ENCODE measurements at regions not wholly inside any gene's neighbourhood (a gene's known extent, or its start where the extent isn't known, plus 50 kb on each side); places are given as distances from the start of the nearest gene placed in this dataset.

- H3K4me3 ChIP-seq (ENCODE audit: insufficient read length, low read depth) = no peak overlapping the region
- H3K4me1 ChIP-seq (ENCODE audit: insufficient read depth, insufficient read length) = no peaks in the 10 kb centered on the region
- DNase-seq (ENCODE audit: low read depth, low spot score) = no peak
- no peak for TF ChIP-seq YY1 (IDR thresholded peaks at IDR 0.05; ENCODE audit: insufficient read depth, insufficient read length)
- TF ChIP-seq ZNF274 (IDR thresholded peaks at IDR 0.05; ENCODE audit: low read depth, low read length) = no peak
- no peak for TF ChIP-seq SUZ12 (IDR thresholded peaks at IDR 0.05; ENCODE audit: extremely low read depth, insufficient read depth, insufficient read length)
- no peaks in the 10 kb centered on the region for H3K9me3 ChIP-seq (ENCODE audit: insufficient read depth, low read length)
- H3K27me3 ChIP-seq (ENCODE audit: insufficient read depth, insufficient read length) = no peaks in the 10 kb centered on the region
- H3K9ac ChIP-seq (ENCODE audit: insufficient read length, low read depth) = no peak overlapping the region
- H3K36me3 ChIP-seq (ENCODE audit: insufficient read depth, insufficient read length, low read length) = no peaks in the 10 kb centered on the region
These were observed 662.5 kb downstream of the LUZP2 start for GRCh38 chr11:25159341-25159740.

GRCh38 chr11:25163421-25163820 is 666.6 kb downstream of the LUZP2 start:
- no peaks in the 10 kb centered on the region for H3K9me3 ChIP-seq (ENCODE audit: insufficient read depth, low read length)
- H3K4me1 ChIP-seq (ENCODE audit: insufficient read depth, insufficient read length) = no peaks in the 10 kb centered on the region
- H3K36me3 ChIP-seq (ENCODE audit: insufficient read depth, insufficient read length, low read length) = no peaks in the 10 kb centered on the region
- no peaks in the 10 kb centered on the region for H3K27me3 ChIP-seq (ENCODE audit: insufficient read depth, insufficient read length)
- H3K4me3 ChIP-seq (ENCODE audit: insufficient read length, low read depth) = no peak overlapping the region
- TF ChIP-seq ZNF274 (IDR thresholded peaks at IDR 0.05; ENCODE audit: low read depth, low read length) = no peak
- no peak for TF ChIP-seq YY1 (IDR thresholded peaks at IDR 0.05; ENCODE audit: insufficient read depth, insufficient read length)
- no peak for TF ChIP-seq SUZ12 (IDR thresholded peaks at IDR 0.05; ENCODE audit: extremely low read depth, insufficient read depth, insufficient read length)
- no peak overlapping the region for H3K9ac ChIP-seq (ENCODE audit: insufficient read length, low read depth)
- DNase-seq (ENCODE audit: low read depth, low spot score) = no peak

- H3K9ac ChIP-seq (ENCODE audit: insufficient read length, low read depth) = no peak overlapping the region
- H3K9me3 ChIP-seq (ENCODE audit: insufficient read depth, low read length) = no peaks in the 10 kb centered on the region
- H3K27me3 ChIP-seq (ENCODE audit: insufficient read depth, insufficient read length) = no peaks in the 10 kb centered on the region
- H3K4me3 ChIP-seq (ENCODE audit: insufficient read length, low read depth) = no peak overlapping the region
- no peak for DNase-seq (ENCODE audit: low read depth, low spot score)
- no peaks in the 10 kb centered on the region for H3K4me1 ChIP-seq (ENCODE audit: insufficient read depth, insufficient read length)
- H3K36me3 ChIP-seq (ENCODE audit: insufficient read depth, insufficient read length, low read length) = no peaks in the 10 kb centered on the region
- TF ChIP-seq SUZ12 (IDR thresholded peaks at IDR 0.05; ENCODE audit: extremely low read depth, insufficient read depth, insufficient read length) (no peak), YY1 (IDR thresholded peaks at IDR 0.05; ENCODE audit: insufficient read depth, insufficient read length) (no peak), ZNF274 (IDR thresholded peaks at IDR 0.05; ENCODE audit: low read depth, low read length) (no peak)
These were observed 683.3 kb downstream of the LUZP2 start for GRCh38 chr11:25180187-25180586.

GRCh38 chr11:25183411-25183810 is 686.6 kb downstream of the LUZP2 start:
- DNase-seq (ENCODE audit: low read depth, low spot score) = no peak
- TF ChIP-seq SUZ12 (IDR thresholded peaks at IDR 0.05; ENCODE audit: extremely low read depth, insufficient read depth, insufficient read length) = no peak
- TF ChIP-seq YY1 (IDR thresholded peaks at IDR 0.05; ENCODE audit: insufficient read depth, insufficient read length) = no peak
- no peak for TF ChIP-seq ZNF274 (IDR thresholded peaks at IDR 0.05; ENCODE audit: low read depth, low read length)
- Histone ChIP-seq H3K27me3 (ENCODE audit: insufficient read depth, insufficient read length) (no peaks in the 10 kb centered on the region), H3K4me1 (ENCODE audit: insufficient read depth, insufficient read length) (no peaks in the 10 kb centered on the region), H3K4me3 (ENCODE audit: insufficient read length, low read depth) (no peak overlapping the region), H3K9me3 (ENCODE audit: insufficient read depth, low read length) (no peaks in the 10 kb centered on the region), H3K9ac (ENCODE audit: insufficient read length, low read depth) (no peak overlapping the region), H3K36me3 (ENCODE audit: insufficient read depth, insufficient read length, low read length) (no peaks in the 10 kb centered on the region)

GRCh38 chr11:25197515-25197914 is 700.7 kb downstream of the LUZP2 start:
- H3K27me3 ChIP-seq (ENCODE audit: insufficient read depth, insufficient read length) = no peaks in the 10 kb centered on the region
- H3K4me3 ChIP-seq (ENCODE audit: insufficient read length, low read depth) = no peak overlapping the region
- no peaks in the 10 kb centered on the region for H3K9me3 ChIP-seq (ENCODE audit: insufficient read depth, low read length)
- no peak for DNase-seq (ENCODE audit: low read depth, low spot score)
- no peaks in the 10 kb centered on the region for H3K36me3 ChIP-seq (ENCODE audit: insufficient read depth, insufficient read length, low read length)
- TF ChIP-seq YY1 (IDR thresholded peaks at IDR 0.05; ENCODE audit: insufficient read depth, insufficient read length) (no peak), SUZ12 (IDR thresholded peaks at IDR 0.05; ENCODE audit: extremely low read depth, insufficient read depth, insufficient read length) (no peak), ZNF274 (IDR thresholded peaks at IDR 0.05; ENCODE audit: low read depth, low read length) (no peak)
- H3K9ac ChIP-seq (ENCODE audit: insufficient read length, low read depth) = no peak overlapping the region
- H3K4me1 ChIP-seq (ENCODE audit: insufficient read depth, insufficient read length) = no peaks in the 10 kb centered on the region

- Histone ChIP-seq H3K4me3 (ENCODE audit: insufficient read length, low read depth) (no peak overlapping the region), H3K36me3 (ENCODE audit: insufficient read depth, insufficient read length, low read length) (no peaks in the 10 kb centered on the region), H3K4me1 (ENCODE audit: insufficient read depth, insufficient read length) (no peaks in the 10 kb centered on the region), H3K27me3 (ENCODE audit: insufficient read depth, insufficient read length) (no peaks in the 10 kb centered on the region), H3K9ac (ENCODE audit: insufficient read length, low read depth) (no peak overlapping the region), H3K9me3 (ENCODE audit: insufficient read depth, low read length) (no peaks in the 10 kb centered on the region)
- no peak for TF ChIP-seq ZNF274 (IDR thresholded peaks at IDR 0.05; ENCODE audit: low read depth, low read length)
- no peak for TF ChIP-seq SUZ12 (IDR thresholded peaks at IDR 0.05; ENCODE audit: extremely low read depth, insufficient read depth, insufficient read length)
- TF ChIP-seq YY1 (IDR thresholded peaks at IDR 0.05; ENCODE audit: insufficient read depth, insufficient read length) = no peak
- DNase-seq (ENCODE audit: low read depth, low spot score) = no peak
These were observed 701.9 kb downstream of the LUZP2 start for GRCh38 chr11:25198704-25199103.

GRCh38 chr11:25200925-25201324 is 704.1 kb downstream of the LUZP2 start:
- DNase-seq (ENCODE audit: low read depth, low spot score) = no peak

More at GRCh38 chr11:25200925-25201324, 704.1 kb downstream of the LUZP2 start:
- Histone ChIP-seq H3K27me3 (ENCODE audit: insufficient read depth, insufficient read length) (no peaks in the 10 kb centered on the region), H3K9ac (ENCODE audit: insufficient read length, low read depth) (no peak overlapping the region), H3K9me3 (ENCODE audit: insufficient read depth, low read length) (no peaks in the 10 kb centered on the region), H3K36me3 (ENCODE audit: insufficient read depth, insufficient read length, low read length) (no peaks in the 10 kb centered on the region), H3K4me3 (ENCODE audit: insufficient read length, low read depth) (no peak overlapping the region), H3K4me1 (ENCODE audit: insufficient read depth, insufficient read length) (no peaks in the 10 kb centered on the region)
- TF ChIP-seq YY1 (IDR thresholded peaks at IDR 0.05; ENCODE audit: insufficient read depth, insufficient read length) (no peak), SUZ12 (IDR thresholded peaks at IDR 0.05; ENCODE audit: extremely low read depth, insufficient read depth, insufficient read length) (no peak), ZNF274 (IDR thresholded peaks at IDR 0.05; ENCODE audit: low read depth, low read length) (no peak)

All from NT2/D1 (cell line).